Fibroblast of lung (primary cell): ENCODE measurements at regions not wholly inside any gene's neighbourhood (a gene's known extent, or its start where the extent isn't known, plus 50 kb on each side); places are given as distances from the start of the nearest gene placed in this dataset.

ENCODE experiments used
- DNase-seq, 2 donors: peaks; one replicate each; pipeline versions ENCODE4 v3.0.0 to v3.0.0-alpha.2; 2010; ENCODE audit warnings: low read depth in 2 of 2
- H2AFZ ChIP-seq: 2 replicates; pipeline ENCODE4 v1.5.1; 2012; ENCODE audit warnings: low read length, control low read depth, inconsistent platforms
- H3K27ac ChIP-seq: 2 replicates; pipeline ENCODE4 v1.5.1; 2011; ENCODE audit warnings: low read length, control low read depth; ENCODE audit not compliant: insufficient read depth
- H3K27me3 ChIP-seq: 2 replicates; pipeline ENCODE4 v1.5.1; 2011; ENCODE audit warnings: mild to moderate bottlenecking, low read length; ENCODE audit not compliant: control insufficient read depth, insufficient read depth
- H3K36me3 ChIP-seq: 2 replicates; pipeline ENCODE4 v1.5.1; 2011; ENCODE audit warnings: low read length; ENCODE audit not compliant: control insufficient read depth, insufficient read depth
- H3K4me1 ChIP-seq: 2 replicates; pipeline ENCODE4 v1.5.1; 2011; ENCODE audit warnings: low read length; ENCODE audit not compliant: control insufficient read depth, insufficient read depth; ENCODE audit errors: extremely low read depth
- H3K4me2 ChIP-seq: 2 replicates; pipeline ENCODE4 v1.5.1; 2011; ENCODE audit warnings: low read length, control low read depth; ENCODE audit not compliant: insufficient read depth; ENCODE audit errors: extremely low read depth
- H3K4me3 ChIP-seq, 4 experiments: fragments of 200-600 bp in 1 of 4; sonication (generic) in 1 of 4; replicated peaks in 1 of 4; 2 replicates each; pipeline ENCODE4 v1.5.1; 2011 to 2016; ENCODE audit warnings: low read length in 4 of 4, low read depth in 3 of 4, mild to moderate bottlenecking in 3 of 4, control low read depth in 2 of 4, inconsistent platforms in 1 of 4, mixed read lengths in 1 of 4; ENCODE audit not compliant: insufficient read depth in 1 of 4; ENCODE audit errors: control extremely low read depth in 1 of 4
- H3K79me2 ChIP-seq: 2 replicates; pipeline ENCODE4 v1.5.1; 2012; ENCODE audit warnings: mild to moderate bottlenecking, low read length, inconsistent platforms; ENCODE audit not compliant: control insufficient read depth, insufficient read depth
- H3K9ac ChIP-seq: 2 replicates; pipeline ENCODE4 v1.5.1; 2011; ENCODE audit warnings: mild to moderate bottlenecking, low read length, control low read depth; ENCODE audit not compliant: insufficient read depth
- H3K9me3 ChIP-seq: 2 replicates; pipeline ENCODE4 v1.5.1; 2012; ENCODE audit warnings: low read depth, low read length; ENCODE audit not compliant: control insufficient read depth, insufficient read depth
- H4K20me1 ChIP-seq: 2 replicates; pipeline ENCODE4 v1.5.1; 2011; ENCODE audit warnings: low read length; ENCODE audit not compliant: control insufficient read depth, insufficient read depth; ENCODE audit errors: extremely low read depth
- CTCF ChIP-seq, 2 donors: IDR thresholded peaks in 1 of 2; conservative IDR thresholded peaks in 1 of 2; 1 replicate in 1 of 2; 2 replicates in 1 of 2; pipeline ENCODE4 v1.5.1; 2011 to 2012; ENCODE audit warnings: low read length in 2 of 2, control low read depth in 1 of 2, inconsistent platforms in 1 of 2, low read depth in 1 of 2, mild to moderate bottlenecking in 1 of 2
- EZH2 ChIP-seq: IDR thresholded peaks from 2 replicates; pipeline ENCODE4 v1.5.1; 2012; ENCODE audit warnings: low read length, control low read depth, mild to moderate bottlenecking; ENCODE audit errors: missing control alignments

- no peaks in the 10 kb centered on the region for H4K20me1 ChIP-seq
- no peaks in the 10 kb centered on the region for H3K36me3 ChIP-seq
- DNase-seq: peak in 1 of 2 donors; percentile 69
- no peaks in the 10 kb centered on the region for H3K27me3 ChIP-seq
- no peak overlapping the region for H3K27ac ChIP-seq
- no peak overlapping the region for H2AFZ ChIP-seq
- TF ChIP-seq EZH2: no peak
- no peak for TF ChIP-seq CTCF (conservative IDR thresholded peaks at IDR 0.05 in 1 of 2, IDR thresholded peaks at IDR 0.05 in 1 of 2; ENCODE audit: low read depth in 1 of 2, low read length in 2 of 2)
- H3K9ac ChIP-seq: no peak overlapping the region
- H3K9me3 ChIP-seq: no peaks in the 10 kb centered on the region
- no peak overlapping the region for H3K4me2 ChIP-seq
- no peak overlapping the region for H3K4me3 ChIP-seq
- no peaks in the 10 kb centered on the region for H3K79me2 ChIP-seq
- H3K4me1 ChIP-seq: no peaks in the 10 kb centered on the region
These were observed 181.9 kb downstream of the CEP135 start for GRCh38 chr4:56130606-56131155.

GRCh38 chr4:56129431-56129861 is 180.7 kb downstream of the CEP135 start:
- no peaks in the 10 kb centered on the region for H3K9me3 ChIP-seq
- no peak for TF ChIP-seq EZH2
- TF ChIP-seq CTCF (conservative IDR thresholded peaks at IDR 0.05 in 1 of 2, IDR thresholded peaks at IDR 0.05 in 1 of 2; ENCODE audit: low read depth in 1 of 2, low read length in 2 of 2): peak in 1 of 2 donors; percentile 4
- no peaks in the 10 kb centered on the region for H4K20me1 ChIP-seq
- no peaks in the 10 kb centered on the region for H3K4me1 ChIP-seq
- peak in 1 of 2 donors; percentile 49 for DNase-seq
- no peak overlapping the region for H2AFZ ChIP-seq
- H3K79me2 ChIP-seq: no peaks in the 10 kb centered on the region
- H3K36me3 ChIP-seq: no peaks in the 10 kb centered on the region
- H3K27me3 ChIP-seq: no peaks in the 10 kb centered on the region
- H3K4me3 ChIP-seq: no peak overlapping the region
- H3K27ac ChIP-seq: no peak overlapping the region
- H3K4me2 ChIP-seq: no peak overlapping the region
- H3K9ac ChIP-seq: no peak overlapping the region

- Histone ChIP-seq H3K4me1 (no peaks in the 10 kb centered on the region), H2AFZ (no peak overlapping the region), H3K9ac (no peak overlapping the region), H3K27ac (no peak overlapping the region), H4K20me1 (no peaks in the 10 kb centered on the region), H3K4me3 (no peak overlapping the region), H3K36me3 (no peaks in the 10 kb centered on the region), H3K27me3 (no peaks in the 10 kb centered on the region), H3K79me2 (no peaks in the 10 kb centered on the region), H3K9me3 (no peaks in the 10 kb centered on the region), H3K4me2 (no peak overlapping the region)
- DNase-seq: peak; percentile 76 to 85
- no peak for TF ChIP-seq CTCF (conservative IDR thresholded peaks at IDR 0.05 in 1 of 2, IDR thresholded peaks at IDR 0.05 in 1 of 2; ENCODE audit: low read depth in 1 of 2, low read length in 2 of 2)
These were observed 179.5 kb downstream of the CEP135 start for GRCh38 chr4:56128213-56128612.
